H1 (cell line): ENCODE measurements at regions not wholly inside any gene's neighbourhood (a gene's known extent, or its start where the extent isn't known, plus 50 kb on each side); places are given as distances from the start of the nearest gene placed in this dataset.

Source experiments
- CTCF ChIA-PET: fragments of 300-600 bp; sonication (Branson Sonifier 250); formaldehyde crosslinking; loops from one replicate; lab custom pipeline; 2021; ENCODE audit not compliant: partially characterized antibody; lab: Charles Lee
- POLR2A ChIA-PET: fragments of 300-600 bp; sonication (Branson Sonifier 250); formaldehyde crosslinking; loops from one replicate; lab custom pipeline; 2021; ENCODE audit warnings: inconsistent platforms; ENCODE audit not compliant: partially characterized antibody; lab: Charles Lee
- DNase-seq, 2 experiments: peaks; one replicate each; pipeline versions ENCODE4 v3.0.0 to v3.0.0-alpha.2; 2010 to 2022; ENCODE audit warnings: low spot score in 2 of 2, low read depth in 1 of 2, mixed read lengths in 1 of 2
- FAIRE-seq: peaks from 2 replicates; lab custom pipeline; 2011; peaks lifted over from hg19 to GRCh38; lab: Jason Lieb, UNC
- H2AFZ ChIP-seq: 2 replicates; pipeline ENCODE4 v1.8.1; 2012; ENCODE audit warnings: low read length, inconsistent platforms
- H2AK5ac ChIP-seq: 2 replicates; pipeline ENCODE4 v1.6.1; 2013; ENCODE audit warnings: low read depth, low read length
- H2BK120ac ChIP-seq: replicated peaks from 2 replicates; pipeline ENCODE3; 2013; ENCODE audit warnings: low read depth, low read length, inconsistent platforms
- H2BK12ac ChIP-seq: 2 replicates; pipeline ENCODE4 v1.6.1; 2013; ENCODE audit warnings: low read depth, low read length
- H2BK15ac ChIP-seq: 2 replicates; pipeline ENCODE4 v1.6.1; 2013; ENCODE audit warnings: low read length
- H2BK20ac ChIP-seq: 2 replicates; pipeline ENCODE4 v1.6.1; 2013; ENCODE audit warnings: low read length
- H2BK5ac ChIP-seq: 2 replicates; pipeline ENCODE4 v1.6.1; 2013; ENCODE audit warnings: low read depth, low read length
- H3K14ac ChIP-seq: 2 replicates; pipeline ENCODE4 v1.6.1; 2013; ENCODE audit warnings: inconsistent platforms; ENCODE audit not compliant: insufficient read length
- H3K18ac ChIP-seq: 2 replicates; pipeline ENCODE4 v1.6.1; 2013; ENCODE audit warnings: low read length; ENCODE audit errors: extremely low read depth
- H3K23ac ChIP-seq: 2 replicates; pipeline ENCODE4 v1.6.1; 2013; ENCODE audit warnings: inconsistent platforms; ENCODE audit not compliant: insufficient read length
- H3K23me2 ChIP-seq: 2 replicates; pipeline ENCODE4 v1.6.1; 2013; ENCODE audit warnings: low read depth, low read length
- H3K27ac ChIP-seq: 2 replicates; pipeline ENCODE4 v1.6.1; 2011; ENCODE audit warnings: low read depth, low read length, inconsistent platforms
- H3K27me3 ChIP-seq, 4 experiments: replicated peaks in 1 of 4; 1 replicate in 1 of 4; 2 replicates in 3 of 4; pipeline versions ENCODE4 v1.6.1 to v1.8.1; 2011 to 2013; ENCODE audit warnings: low read length in 3 of 4, mild to moderate bottlenecking in 3 of 4, inconsistent platforms in 2 of 4, mixed read lengths in 2 of 4, moderate library complexity in 1 of 4; ENCODE audit not compliant: control insufficient read depth in 3 of 4, insufficient read depth in 3 of 4; ENCODE audit errors: extremely low read depth in 1 of 4
- H3K36me3 ChIP-seq, 4 experiments: 2 replicates each; pipeline versions ENCODE4 v1.6.1 to v1.8.1; 2011 to 2013; ENCODE audit warnings: mild to moderate bottlenecking in 4 of 4, low read length in 3 of 4, moderate library complexity in 2 of 4, control low read depth in 1 of 4, inconsistent platforms in 1 of 4; ENCODE audit not compliant: insufficient read depth in 4 of 4, control insufficient read depth in 2 of 4
- H3K4ac ChIP-seq: replicated peaks from 2 replicates; pipeline ENCODE3; 2013; ENCODE audit warnings: low read length, low read depth, mixed read lengths, inconsistent platforms; ENCODE audit not compliant: insufficient read length
- H3K4me1 ChIP-seq, 4 experiments: replicated peaks in 1 of 4; 1 replicate in 1 of 4; 2 replicates in 3 of 4; pipeline versions ENCODE4 v1.6.1 to v1.8.1; 2011 to 2013; ENCODE audit warnings: low read length in 3 of 4, inconsistent platforms in 2 of 4, mixed read lengths in 1 of 4; ENCODE audit not compliant: insufficient read depth in 4 of 4, control insufficient read depth in 3 of 4
- H3K4me2 ChIP-seq, 2 experiments: 2 replicates each; pipeline versions ENCODE4 v1.6.1 to v1.8.1; 2011 to 2013; ENCODE audit warnings: low read depth in 2 of 2, low read length in 2 of 2, control low read depth in 1 of 2, inconsistent platforms in 1 of 2, mild to moderate bottlenecking in 1 of 2; ENCODE audit not compliant: insufficient read depth in 1 of 2
- H3K4me3 ChIP-seq, 4 experiments: fragments of 200-600, 300-600 bp in 1 of 4; sonication (generic), shearing (Covaris generic), sonication (Bioruptor Twin) in 1 of 4; 2 replicates each; pipeline versions ENCODE4 v1.5.1 to v1.8.1; 2011 to 2016; ENCODE audit warnings: low read length in 4 of 4, low read depth in 3 of 4, control low read depth in 2 of 4, inconsistent platforms in 2 of 4, mild to moderate bottlenecking in 2 of 4, mixed read lengths in 1 of 4, moderate library complexity in 1 of 4; ENCODE audit not compliant: insufficient read depth in 2 of 4; ENCODE audit errors: extremely low read depth in 1 of 4
- H3K56ac ChIP-seq: replicated peaks from 2 replicates; pipeline ENCODE3; 2013; ENCODE audit warnings: low read depth, mild to moderate bottlenecking, mixed read lengths, low read length, inconsistent platforms; ENCODE audit not compliant: insufficient read length
- H3K79me1 ChIP-seq: 2 replicates; pipeline ENCODE4 v1.6.1; 2013; ENCODE audit warnings: low read depth, low read length, control low read depth
- H3K79me2 ChIP-seq, 2 experiments: 2 replicates each; pipeline versions ENCODE4 v1.6.1 to v1.8.1; 2012 to 2013; ENCODE audit warnings: low read length in 2 of 2, mild to moderate bottlenecking in 2 of 2, inconsistent platforms in 1 of 2; ENCODE audit not compliant: insufficient read depth in 2 of 2, control insufficient read depth in 1 of 2
- H3K9ac ChIP-seq, 4 experiments: replicated peaks in 1 of 4; 1 replicate in 1 of 4; 2 replicates in 3 of 4; pipeline versions ENCODE4 v1.6.1 to v1.8.1; 2011 to 2013; ENCODE audit warnings: low read depth in 3 of 4, low read length in 3 of 4, control low read depth in 2 of 4, mild to moderate bottlenecking in 2 of 4, moderate library complexity in 2 of 4, inconsistent platforms in 1 of 4; ENCODE audit errors: extremely low read depth in 1 of 4
- H3K9me3 ChIP-seq, 2 experiments: 2 replicates each; pipeline versions ENCODE4 v1.6.1 to v1.8.1; 2012 to 2013; ENCODE audit warnings: mild to moderate bottlenecking in 2 of 2, moderate library complexity in 2 of 2, control low read depth in 1 of 2, inconsistent platforms in 1 of 2, low read depth in 1 of 2, low read length in 1 of 2, mixed read lengths in 1 of 2; ENCODE audit not compliant: insufficient read depth in 2 of 2
- H4K20me1 ChIP-seq, 2 experiments: replicated peaks in 1 of 2; 2 replicates each; pipeline versions ENCODE3 to v1.8.1; 2011 to 2013; ENCODE audit warnings: inconsistent platforms in 2 of 2, low read length in 2 of 2, mild to moderate bottlenecking in 1 of 2; ENCODE audit not compliant: insufficient read depth in 2 of 2, control insufficient read depth in 1 of 2
- H4K5ac ChIP-seq: 2 replicates; pipeline ENCODE4 v1.6.1; 2013; ENCODE audit warnings: low read length, low read depth, mixed read lengths, inconsistent platforms; ENCODE audit not compliant: insufficient read length
- H4K8ac ChIP-seq: 2 replicates; pipeline ENCODE4 v1.8.0; 2013; ENCODE audit warnings: mild to moderate bottlenecking, moderate library complexity, low read length, inconsistent platforms; ENCODE audit not compliant: insufficient read depth; ENCODE audit errors: extremely low read depth
- H4K91ac ChIP-seq: replicated peaks from 2 replicates; pipeline ENCODE3; 2013; ENCODE audit warnings: low read length, mixed read lengths, inconsistent platforms; ENCODE audit not compliant: insufficient read length
- MAFK ChIP-seq: IDR thresholded peaks from 2 replicates; pipeline ENCODE4 v1.6.1; 2012; ENCODE audit warnings: low read depth, mild to moderate bottlenecking, improper control_type of control experiment, low read length
- TAF1 ChIP-seq: IDR thresholded peaks from 2 replicates; pipeline ENCODE4 v1.6.1; 2011; ENCODE audit warnings: mild to moderate bottlenecking, low read depth, low read length
- WGBS, 2 experiments: shearing (Covaris generic) in 1 of 2; methylation state at CpG; one replicate each; pipeline versions ENCODE4 v1.1.6 to v1.1.7; 2013 to 2015; ENCODE audit warnings: low lambda C conversion rate in 2 of 2, mixed read lengths in 2 of 2, inconsistent platforms in 1 of 2, low coverage in 1 of 2, missing lambda C conversion rate in 1 of 2; ENCODE audit not compliant: insufficient replicate concordance in 2 of 2, insufficient coverage in 1 of 2, insufficient read length in 1 of 2; ENCODE audit errors: extremely low coverage in 1 of 2, missing lambda C conversion rate in 1 of 2; 5-methylcytosine and 5-hydroxymethylcytosine counted together

DNA sequence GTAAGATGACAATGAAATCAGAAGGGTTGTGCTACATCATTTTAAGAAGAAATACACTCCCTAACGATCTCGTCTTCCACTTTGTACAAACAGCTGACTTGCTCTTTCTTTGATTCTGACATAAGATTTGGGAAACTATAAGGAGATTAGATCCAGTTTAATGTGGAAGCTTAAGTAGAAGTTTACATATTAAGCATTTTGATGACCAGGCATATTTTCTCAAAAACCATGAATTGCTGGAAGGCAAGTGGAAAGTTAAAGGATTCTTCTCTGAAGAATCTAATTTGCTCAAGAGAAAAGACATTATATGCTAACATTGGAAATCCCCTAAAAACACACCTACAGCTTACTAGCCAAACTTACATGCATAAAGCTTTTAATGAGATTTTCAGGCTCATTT is 531.9 kb upstream of the PTPRD start:
- no peaks in the 10 kb centered on the region for H3K9me3 ChIP-seq
- no peak overlapping the region for H3K56ac ChIP-seq
- H3K4me2 ChIP-seq: no peak overlapping the region
- no peak overlapping the region for H2AK5ac ChIP-seq
- no peak overlapping the region for H3K9ac ChIP-seq
- no peak overlapping the region for H2AFZ ChIP-seq
- no peak overlapping the region for H3K4me3 ChIP-seq
- H2BK20ac ChIP-seq: no peak overlapping the region
- TF ChIP-seq MAFK (peak; percentile 35; the same call in 1 of the 2 replicates), TAF1 (no peak)
- TF ChIP-seq, all 59 proteins: peak for 1
- Histone ChIP-seq H3K27ac (no peak overlapping the region), H3K18ac (no peak overlapping the region), H4K20me1 (no peaks in the 10 kb centered on the region), H3K79me1 (no peaks in the 10 kb centered on the region), H3K36me3 (no peaks in the 10 kb centered on the region), H3K79me2 (no peaks in the 10 kb centered on the region), H2BK120ac (no peak overlapping the region), H3K14ac (no peak overlapping the region), H4K8ac (no peak overlapping the region), H2BK5ac (no peak overlapping the region), H3K23ac (no peak overlapping the region), H3K4me1 (no peaks in the 10 kb centered on the region), H3K23me2 (no peaks in the 10 kb centered on the region), H2BK12ac (no peak overlapping the region), H4K91ac (no peak overlapping the region), H3K4ac (no peak overlapping the region), H2BK15ac (no peak overlapping the region), H3K27me3 (no peaks in the 10 kb centered on the region), H4K5ac (no peak overlapping the region)
- WGBS, 2 experiments: 86% methylated on average over 2 of the region's 2 CpGs; no CpG with 5 or more reads in 1 of the 2 experiments
- CTCF ChIA-PET: no interaction called here
- no peak for DNase-seq
- FAIRE-seq: no peak
- POLR2A ChIA-PET: no interaction called here
